ENCODE measurements at regions not wholly inside any gene's neighbourhood (a gene's known extent, or its start where the extent isn't known, plus 50 kb on each side); places are given as distances from the start of the nearest gene placed in this dataset.

DNA sequence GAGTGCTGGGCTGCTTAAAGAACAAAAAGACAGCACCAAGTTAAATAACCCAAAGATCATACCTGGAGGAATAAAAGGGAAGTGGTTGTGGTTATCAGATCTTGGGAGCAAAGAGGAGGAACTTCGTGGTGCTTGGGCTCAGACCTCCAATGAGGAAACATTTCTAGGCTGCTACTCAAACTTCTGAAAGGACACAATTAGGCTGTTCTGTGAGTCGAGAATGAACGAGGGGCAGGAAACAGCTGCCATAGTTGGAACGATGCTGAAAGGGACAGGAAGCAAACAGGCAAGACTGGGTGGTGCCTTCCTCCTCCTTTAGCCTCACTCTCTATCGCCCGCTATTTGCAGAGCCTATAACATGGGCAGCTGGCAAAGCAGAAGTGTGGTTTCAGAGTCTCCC, 276.3 kb upstream of the ARRDC4 start:
- H3K4me2 ChIP-seq (ENCODE audit: insufficient read depth, low read length), result no peak overlapping the region
- TF ChIP-seq NCOA6 (IDR thresholded peaks at IDR 0.05) (no peak), SPI1 (IDR thresholded peaks at IDR 0.05; ENCODE audit: borderline replicate concordance, low read depth, low read length) (peak; percentile 92), HMG20A (CRISPR knock-in tag; conservative IDR thresholded peaks at IDR 0.05) (no peak), HIVEP1 (CRISPR knock-in tag; IDR thresholded peaks at IDR 0.05) (no peak), ATF7 (IDR thresholded peaks at IDR 0.05) (no peak)
- TF ChIP-seq, protein P1, sequence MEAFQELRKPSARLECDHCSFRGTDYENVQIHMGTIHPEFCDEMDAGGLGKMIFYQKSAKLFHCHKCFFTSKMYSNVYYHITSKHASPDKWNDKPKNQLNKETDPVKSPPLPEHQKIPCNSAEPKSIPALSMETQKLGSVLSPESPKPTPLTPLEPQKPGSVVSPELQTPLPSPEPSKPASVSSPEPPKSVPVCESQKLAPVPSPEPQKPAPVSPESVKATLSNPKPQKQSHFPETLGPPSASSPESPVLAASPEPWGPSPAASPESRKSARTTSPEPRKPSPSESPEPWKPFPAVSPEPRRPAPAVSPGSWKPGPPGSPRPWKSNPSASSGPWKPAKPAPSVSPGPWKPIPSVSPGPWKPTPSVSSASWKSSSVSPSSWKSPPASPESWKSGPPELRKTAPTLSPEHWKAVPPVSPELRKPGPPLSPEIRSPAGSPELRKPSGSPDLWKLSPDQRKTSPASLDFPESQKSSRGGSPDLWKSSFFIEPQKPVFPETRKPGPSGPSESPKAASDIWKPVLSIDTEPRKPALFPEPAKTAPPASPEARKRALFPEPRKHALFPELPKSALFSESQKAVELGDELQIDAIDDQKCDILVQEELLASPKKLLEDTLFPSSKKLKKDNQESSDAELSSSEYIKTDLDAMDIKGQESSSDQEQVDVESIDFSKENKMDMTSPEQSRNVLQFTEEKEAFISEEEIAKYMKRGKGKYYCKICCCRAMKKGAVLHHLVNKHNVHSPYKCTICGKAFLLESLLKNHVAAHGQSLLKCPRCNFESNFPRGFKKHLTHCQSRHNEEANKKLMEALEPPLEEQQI (IDR thresholded peaks at IDR 0.05), result no peak
- TF ChIP-seq, protein P2, sequence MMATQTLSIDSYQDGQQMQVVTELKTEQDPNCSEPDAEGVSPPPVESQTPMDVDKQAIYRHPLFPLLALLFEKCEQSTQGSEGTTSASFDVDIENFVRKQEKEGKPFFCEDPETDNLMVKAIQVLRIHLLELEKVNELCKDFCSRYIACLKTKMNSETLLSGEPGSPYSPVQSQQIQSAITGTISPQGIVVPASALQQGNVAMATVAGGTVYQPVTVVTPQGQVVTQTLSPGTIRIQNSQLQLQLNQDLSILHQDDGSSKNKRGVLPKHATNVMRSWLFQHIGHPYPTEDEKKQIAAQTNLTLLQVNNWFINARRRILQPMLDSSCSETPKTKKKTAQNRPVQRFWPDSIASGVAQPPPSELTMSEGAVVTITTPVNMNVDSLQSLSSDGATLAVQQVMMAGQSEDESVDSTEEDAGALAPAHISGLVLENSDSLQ (IDR thresholded peaks at IDR 0.05), result peak; percentile 70; the same call in 1 of the 2 replicates
- in situ Hi-C loops (cut with MboI) (no loop called here), intact Hi-C loops (cut with micrococcal nuclease) (no loop called here)
- FAIRE-seq (no peak), ATAC-seq (no peak), DNase-seq (ENCODE audit: extremely low read depth in 1 of 4, low spot score in 3 of 4) (no peak)
- no TSS peak for BruUV-seq (replicated peaks)
- no peaks in the 10 kb centered on the region for H3K79me2 ChIP-seq (ENCODE audit: control insufficient read depth, insufficient read depth, low read length)
- no peaks in the 10 kb centered on the region for H3K9me3 ChIP-seq (replicated peaks; ENCODE audit: control insufficient read depth, insufficient read depth, low read depth, low read length)
- no peaks in the 10 kb centered on the region for H3K27me3 ChIP-seq (ENCODE audit: control insufficient read depth in 2 of 2, insufficient read depth in 2 of 2, low read length in 2 of 2)
- no peak overlapping the region for H3K9ac ChIP-seq (ENCODE audit: insufficient read depth in 1 of 2, low read depth in 2 of 2, low read length in 2 of 2)
- ChIA-PET POLR2A (no interaction called here), CTCF (ENCODE audit: low intra/inter-chr PET ratio) (no interaction called here)
- no peaks in the 10 kb centered on the region for H3K36me3 ChIP-seq (ENCODE audit: control insufficient read depth, insufficient read depth, low read length)
- 4% methylated on average over 5 of the region's 6 CpGs for WGBS (ENCODE audit: insufficient coverage, low coverage, missing lambda C conversion rate)
- H3K4me3 ChIP-seq, result no peak overlapping the region
- no peaks in the 10 kb centered on the region for H3K9me1 ChIP-seq (ENCODE audit: control insufficient read depth, insufficient read depth, low read length)
- H4K20me1 ChIP-seq (replicated peaks; ENCODE audit: control insufficient read depth, insufficient read depth, low read length), result no peaks in the 10 kb centered on the region
- no peak overlapping the region for H3K27ac ChIP-seq (ENCODE audit: extremely low read depth, low read depth, low read length)
- no peak overlapping the region for H2AFZ ChIP-seq (ENCODE audit: low read depth, low read length)
- no peaks in the 10 kb centered on the region for H3K4me1 ChIP-seq (replicated peaks in 1 of 2; ENCODE audit: control insufficient read depth in 2 of 2, insufficient read depth in 2 of 2, low read length in 2 of 2)

All from K562 (cell line).